ENCODE measurements at regions not wholly inside any gene's neighbourhood (a gene's known extent, or its start where the extent isn't known, plus 50 kb on each side); places are given as distances from the start of the nearest gene placed in this dataset.

DNA sequence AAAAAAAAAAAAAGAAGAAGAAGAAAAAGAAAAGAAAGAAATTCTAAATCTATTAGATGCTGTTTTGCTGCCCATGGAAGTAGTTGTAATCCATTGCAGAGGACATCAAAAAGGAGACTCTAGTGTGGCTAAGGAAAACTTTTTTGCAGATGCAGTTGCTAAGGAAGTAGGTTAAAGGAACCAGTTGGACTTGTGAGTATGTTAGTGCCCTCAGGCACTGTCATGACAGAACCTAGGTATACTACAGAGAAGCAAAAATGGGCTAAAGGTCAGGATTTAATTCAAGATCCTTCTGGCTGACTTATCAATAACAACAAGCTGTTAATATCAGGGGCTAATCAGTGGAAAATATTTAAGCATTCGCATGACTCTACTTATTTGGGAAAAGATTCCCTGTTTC lies 1571.6 kb upstream of the FLRT2 start:
- CTCF ChIA-PET: no interaction called here

More for the DNA sequence above, 1571.6 kb upstream of the FLRT2 start:
- no peaks in the 10 kb centered on the region for H3K36me3 Mint-ChIP-seq
- no peak for TF ChIP-seq TP53 (CRISPR knock-in tag; IDR thresholded peaks at IDR 0.05)
- TF ChIP-seq ZNF423 (CRISPR knock-in tag; IDR thresholded peaks at IDR 0.05): no peak
- TF ChIP-seq, protein P1, sequence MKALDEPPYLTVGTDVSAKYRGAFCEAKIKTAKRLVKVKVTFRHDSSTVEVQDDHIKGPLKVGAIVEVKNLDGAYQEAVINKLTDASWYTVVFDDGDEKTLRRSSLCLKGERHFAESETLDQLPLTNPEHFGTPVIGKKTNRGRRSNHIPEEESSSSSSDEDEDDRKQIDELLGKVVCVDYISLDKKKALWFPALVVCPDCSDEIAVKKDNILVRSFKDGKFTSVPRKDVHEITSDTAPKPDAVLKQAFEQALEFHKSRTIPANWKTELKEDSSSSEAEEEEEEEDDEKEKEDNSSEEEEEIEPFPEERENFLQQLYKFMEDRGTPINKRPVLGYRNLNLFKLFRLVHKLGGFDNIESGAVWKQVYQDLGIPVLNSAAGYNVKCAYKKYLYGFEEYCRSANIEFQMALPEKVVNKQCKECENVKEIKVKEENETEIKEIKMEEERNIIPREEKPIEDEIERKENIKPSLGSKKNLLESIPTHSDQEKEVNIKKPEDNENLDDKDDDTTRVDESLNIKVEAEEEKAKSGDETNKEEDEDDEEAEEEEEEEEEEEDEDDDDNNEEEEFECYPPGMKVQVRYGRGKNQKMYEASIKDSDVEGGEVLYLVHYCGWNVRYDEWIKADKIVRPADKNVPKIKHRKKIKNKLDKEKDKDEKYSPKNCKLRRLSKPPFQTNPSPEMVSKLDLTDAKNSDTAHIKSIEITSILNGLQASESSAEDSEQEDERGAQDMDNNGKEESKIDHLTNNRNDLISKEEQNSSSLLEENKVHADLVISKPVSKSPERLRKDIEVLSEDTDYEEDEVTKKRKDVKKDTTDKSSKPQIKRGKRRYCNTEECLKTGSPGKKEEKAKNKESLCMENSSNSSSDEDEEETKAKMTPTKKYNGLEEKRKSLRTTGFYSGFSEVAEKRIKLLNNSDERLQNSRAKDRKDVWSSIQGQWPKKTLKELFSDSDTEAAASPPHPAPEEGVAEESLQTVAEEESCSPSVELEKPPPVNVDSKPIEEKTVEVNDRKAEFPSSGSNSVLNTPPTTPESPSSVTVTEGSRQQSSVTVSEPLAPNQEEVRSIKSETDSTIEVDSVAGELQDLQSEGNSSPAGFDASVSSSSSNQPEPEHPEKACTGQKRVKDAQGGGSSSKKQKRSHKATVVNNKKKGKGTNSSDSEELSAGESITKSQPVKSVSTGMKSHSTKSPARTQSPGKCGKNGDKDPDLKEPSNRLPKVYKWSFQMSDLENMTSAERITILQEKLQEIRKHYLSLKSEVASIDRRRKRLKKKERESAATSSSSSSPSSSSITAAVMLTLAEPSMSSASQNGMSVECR (CRISPR knock-in tag; IDR thresholded peaks at IDR 0.05; ENCODE audit: borderline replicate concordance): no peak
- no peak for TF ChIP-seq EMX1 (CRISPR knock-in tag; IDR thresholded peaks at IDR 0.05)
- TF ChIP-seq ZNF317 (CRISPR knock-in tag; IDR thresholded peaks at IDR 0.05; ENCODE audit: borderline replicate concordance, low read depth): no peak
- no peak for TF ChIP-seq HMGA2 (CRISPR knock-in tag; IDR thresholded peaks at IDR 0.05)
- no peak for TF ChIP-seq NFYB (CRISPR knock-in tag; conservative IDR thresholded peaks at IDR 0.05; ENCODE audit: low read depth)
- TF ChIP-seq GTF2I (CRISPR knock-in tag; conservative IDR thresholded peaks at IDR 0.05): no peak
- TF ChIP-seq, protein P2, sequence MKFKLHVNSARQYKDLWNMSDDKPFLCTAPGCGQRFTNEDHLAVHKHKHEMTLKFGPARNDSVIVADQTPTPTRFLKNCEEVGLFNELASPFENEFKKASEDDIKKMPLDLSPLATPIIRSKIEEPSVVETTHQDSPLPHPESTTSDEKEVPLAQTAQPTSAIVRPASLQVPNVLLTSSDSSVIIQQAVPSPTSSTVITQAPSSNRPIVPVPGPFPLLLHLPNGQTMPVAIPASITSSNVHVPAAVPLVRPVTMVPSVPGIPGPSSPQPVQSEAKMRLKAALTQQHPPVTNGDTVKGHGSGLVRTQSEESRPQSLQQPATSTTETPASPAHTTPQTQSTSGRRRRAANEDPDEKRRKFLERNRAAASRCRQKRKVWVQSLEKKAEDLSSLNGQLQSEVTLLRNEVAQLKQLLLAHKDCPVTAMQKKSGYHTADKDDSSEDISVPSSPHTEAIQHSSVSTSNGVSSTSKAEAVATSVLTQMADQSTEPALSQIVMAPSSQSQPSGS (CRISPR knock-in tag; IDR thresholded peaks at IDR 0.05; ENCODE audit: borderline replicate concordance, low read depth): no peak
- TF ChIP-seq TEAD4 (CRISPR knock-in tag; IDR thresholded peaks at IDR 0.05): no peak
- TF ChIP-seq ZSCAN18 (CRISPR knock-in tag; IDR thresholded peaks at IDR 0.05): no peak
- TF ChIP-seq, protein P3, sequence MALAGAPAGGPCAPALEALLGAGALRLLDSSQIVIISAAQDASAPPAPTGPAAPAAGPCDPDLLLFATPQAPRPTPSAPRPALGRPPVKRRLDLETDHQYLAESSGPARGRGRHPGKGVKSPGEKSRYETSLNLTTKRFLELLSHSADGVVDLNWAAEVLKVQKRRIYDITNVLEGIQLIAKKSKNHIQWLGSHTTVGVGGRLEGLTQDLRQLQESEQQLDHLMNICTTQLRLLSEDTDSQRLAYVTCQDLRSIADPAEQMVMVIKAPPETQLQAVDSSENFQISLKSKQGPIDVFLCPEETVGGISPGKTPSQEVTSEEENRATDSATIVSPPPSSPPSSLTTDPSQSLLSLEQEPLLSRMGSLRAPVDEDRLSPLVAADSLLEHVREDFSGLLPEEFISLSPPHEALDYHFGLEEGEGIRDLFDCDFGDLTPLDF (CRISPR knock-in tag; IDR thresholded peaks at IDR 0.05): no peak
- no peak for TF ChIP-seq E2F5 (CRISPR knock-in tag; IDR thresholded peaks at IDR 0.05)
- no peak for TF ChIP-seq ZNF219 (CRISPR knock-in tag; IDR thresholded peaks at IDR 0.05; ENCODE audit: borderline replicate concordance)
- TF ChIP-seq, protein P4, sequence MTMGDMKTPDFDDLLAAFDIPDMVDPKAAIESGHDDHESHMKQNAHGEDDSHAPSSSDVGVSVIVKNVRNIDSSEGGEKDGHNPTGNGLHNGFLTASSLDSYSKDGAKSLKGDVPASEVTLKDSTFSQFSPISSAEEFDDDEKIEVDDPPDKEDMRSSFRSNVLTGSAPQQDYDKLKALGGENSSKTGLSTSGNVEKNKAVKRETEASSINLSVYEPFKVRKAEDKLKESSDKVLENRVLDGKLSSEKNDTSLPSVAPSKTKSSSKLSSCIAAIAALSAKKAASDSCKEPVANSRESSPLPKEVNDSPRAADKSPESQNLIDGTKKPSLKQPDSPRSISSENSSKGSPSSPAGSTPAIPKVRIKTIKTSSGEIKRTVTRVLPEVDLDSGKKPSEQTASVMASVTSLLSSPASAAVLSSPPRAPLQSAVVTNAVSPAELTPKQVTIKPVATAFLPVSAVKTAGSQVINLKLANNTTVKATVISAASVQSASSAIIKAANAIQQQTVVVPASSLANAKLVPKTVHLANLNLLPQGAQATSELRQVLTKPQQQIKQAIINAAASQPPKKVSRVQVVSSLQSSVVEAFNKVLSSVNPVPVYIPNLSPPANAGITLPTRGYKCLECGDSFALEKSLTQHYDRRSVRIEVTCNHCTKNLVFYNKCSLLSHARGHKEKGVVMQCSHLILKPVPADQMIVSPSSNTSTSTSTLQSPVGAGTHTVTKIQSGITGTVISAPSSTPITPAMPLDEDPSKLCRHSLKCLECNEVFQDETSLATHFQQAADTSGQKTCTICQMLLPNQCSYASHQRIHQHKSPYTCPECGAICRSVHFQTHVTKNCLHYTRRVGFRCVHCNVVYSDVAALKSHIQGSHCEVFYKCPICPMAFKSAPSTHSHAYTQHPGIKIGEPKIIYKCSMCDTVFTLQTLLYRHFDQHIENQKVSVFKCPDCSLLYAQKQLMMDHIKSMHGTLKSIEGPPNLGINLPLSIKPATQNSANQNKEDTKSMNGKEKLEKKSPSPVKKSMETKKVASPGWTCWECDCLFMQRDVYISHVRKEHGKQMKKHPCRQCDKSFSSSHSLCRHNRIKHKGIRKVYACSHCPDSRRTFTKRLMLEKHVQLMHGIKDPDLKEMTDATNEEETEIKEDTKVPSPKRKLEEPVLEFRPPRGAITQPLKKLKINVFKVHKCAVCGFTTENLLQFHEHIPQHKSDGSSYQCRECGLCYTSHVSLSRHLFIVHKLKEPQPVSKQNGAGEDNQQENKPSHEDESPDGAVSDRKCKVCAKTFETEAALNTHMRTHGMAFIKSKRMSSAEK (CRISPR knock-in tag; IDR thresholded peaks at IDR 0.05; ENCODE audit: borderline replicate concordance): no peak
- peaks cover 40% of the 10 kb centered on the region for H3K4me1 Mint-ChIP-seq
- H3K4me3 Mint-ChIP-seq: no peak overlapping the region
- H3K9me3 Mint-ChIP-seq: no peaks in the 10 kb centered on the region
- ATAC-seq (no peak), DNase-seq (ENCODE audit: low spot score) (no peak)
- H3K27me3 Mint-ChIP-seq (ENCODE audit: low read depth): peaks cover 73% of the 10 kb centered on the region
- H3K27ac Mint-ChIP-seq: no peak overlapping the region
- POLR2A ChIA-PET: no interaction called here

Data from WTC11 (cell line).